Progenitor cell of endocrine pancreas (in vitro differentiated cells): ENCODE measurements at regions not wholly inside any gene's neighbourhood (a gene's known extent, or its start where the extent isn't known, plus 50 kb on each side); places are given as distances from the start of the nearest gene placed in this dataset.

Experiments
- DNase-seq: peaks from one replicate; pipeline ENCODE4 v3.0.0; 2021; ENCODE audit warnings: low spot score; ENCODE audit not compliant: unreplicated experiment
- H3K27ac Mint-ChIP-seq: 2 replicates; pipeline ENCODE4 v1.8.0; 2021; ENCODE audit warnings: mild to moderate bottlenecking, moderate library complexity, mixed read lengths
- H3K27me3 Mint-ChIP-seq: 2 replicates; pipeline ENCODE4 v1.8.0; 2021; ENCODE audit warnings: mixed read lengths
- H3K36me3 Mint-ChIP-seq: 2 replicates; pipeline ENCODE4 v1.8.0; 2022; ENCODE audit warnings: mixed read lengths; ENCODE audit not compliant: insufficient read depth
- H3K4me1 Mint-ChIP-seq: 2 replicates; pipeline ENCODE4 v1.8.0; 2021; ENCODE audit warnings: low read depth, mixed read lengths
- H3K4me3 Mint-ChIP-seq: 2 replicates; pipeline ENCODE4 v1.8.0; 2021; ENCODE audit warnings: low read depth, mild to moderate bottlenecking, moderate library complexity, mixed read lengths
- H3K9me3 Mint-ChIP-seq: 2 replicates; pipeline ENCODE4 v1.8.0; 2021; ENCODE audit warnings: low read depth, mixed read lengths
- TF ChIP-seq, protein P1 (sequence below): fragments of 200-600 bp; sonication (generic); IDR thresholded peaks from one replicate; pipeline ENCODE4 v1.5.0; 2021; ENCODE audit warnings: antibody characterized with exemption, mild to moderate bottlenecking; ENCODE audit not compliant: unreplicated experiment

DNA sequence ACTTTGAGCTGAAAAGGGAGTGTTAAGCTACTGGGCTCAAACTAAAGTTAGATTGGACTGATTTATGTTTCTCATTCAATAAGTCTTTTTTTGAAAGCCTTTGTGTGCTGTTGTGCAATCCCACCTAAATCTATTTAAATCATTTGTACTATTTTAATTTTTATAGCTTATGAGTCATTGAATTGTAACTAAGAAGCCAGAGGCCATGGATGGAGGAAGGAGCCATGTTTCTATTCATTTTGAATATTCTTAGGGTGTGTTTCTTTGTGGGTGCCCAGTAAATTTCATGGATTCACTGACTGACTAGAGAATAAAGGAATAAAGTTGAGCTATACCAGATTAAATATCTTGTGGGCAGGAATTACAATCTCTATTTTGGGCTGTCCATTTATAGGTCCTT, 238.5 kb downstream of the KIF4B start:
- Mint-ChIP-seq H3K36me3 (no peaks in the 10 kb centered on the region), H3K9me3 (no peaks in the 10 kb centered on the region), H3K4me3 (no peak overlapping the region), H3K27me3 (no peaks in the 10 kb centered on the region), H3K4me1 (no peaks in the 10 kb centered on the region), H3K27ac (no peak overlapping the region)
- DNase-seq, result no peak
- TF ChIP-seq, protein P1, sequence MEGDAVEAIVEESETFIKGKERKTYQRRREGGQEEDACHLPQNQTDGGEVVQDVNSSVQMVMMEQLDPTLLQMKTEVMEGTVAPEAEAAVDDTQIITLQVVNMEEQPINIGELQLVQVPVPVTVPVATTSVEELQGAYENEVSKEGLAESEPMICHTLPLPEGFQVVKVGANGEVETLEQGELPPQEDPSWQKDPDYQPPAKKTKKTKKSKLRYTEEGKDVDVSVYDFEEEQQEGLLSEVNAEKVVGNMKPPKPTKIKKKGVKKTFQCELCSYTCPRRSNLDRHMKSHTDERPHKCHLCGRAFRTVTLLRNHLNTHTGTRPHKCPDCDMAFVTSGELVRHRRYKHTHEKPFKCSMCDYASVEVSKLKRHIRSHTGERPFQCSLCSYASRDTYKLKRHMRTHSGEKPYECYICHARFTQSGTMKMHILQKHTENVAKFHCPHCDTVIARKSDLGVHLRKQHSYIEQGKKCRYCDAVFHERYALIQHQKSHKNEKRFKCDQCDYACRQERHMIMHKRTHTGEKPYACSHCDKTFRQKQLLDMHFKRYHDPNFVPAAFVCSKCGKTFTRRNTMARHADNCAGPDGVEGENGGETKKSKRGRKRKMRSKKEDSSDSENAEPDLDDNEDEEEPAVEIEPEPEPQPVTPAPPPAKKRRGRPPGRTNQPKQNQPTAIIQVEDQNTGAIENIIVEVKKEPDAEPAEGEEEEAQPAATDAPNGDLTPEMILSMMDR, result no peak

DNA sequence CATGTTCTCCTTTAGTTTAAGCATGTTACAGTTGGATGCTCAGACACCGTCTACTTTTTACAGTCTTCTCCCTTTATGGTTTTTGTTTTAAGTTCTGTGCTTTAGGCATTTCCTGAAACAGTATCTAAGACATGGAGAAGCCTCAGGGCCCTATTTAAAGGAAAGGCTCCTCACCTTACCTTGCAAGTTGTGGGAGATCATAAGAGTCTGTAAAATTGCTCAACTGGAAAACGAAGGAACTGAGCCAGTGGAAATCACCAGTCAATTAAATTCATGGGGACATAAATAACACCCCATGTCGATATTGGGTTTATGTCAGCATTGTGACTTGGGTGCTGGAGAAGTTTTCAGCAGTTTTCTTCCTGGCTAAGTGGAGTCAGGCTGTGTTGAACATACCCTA, 239.2 kb downstream of the KIF4B start:
- Mint-ChIP-seq H3K27ac (no peak overlapping the region), H3K4me1 (no peaks in the 10 kb centered on the region), H3K27me3 (no peaks in the 10 kb centered on the region), H3K36me3 (no peaks in the 10 kb centered on the region), H3K4me3 (no peak overlapping the region), H3K9me3 (no peaks in the 10 kb centered on the region)
- TF ChIP-seq, protein P1, result no peak
- DNase-seq, result no peak

DNA sequence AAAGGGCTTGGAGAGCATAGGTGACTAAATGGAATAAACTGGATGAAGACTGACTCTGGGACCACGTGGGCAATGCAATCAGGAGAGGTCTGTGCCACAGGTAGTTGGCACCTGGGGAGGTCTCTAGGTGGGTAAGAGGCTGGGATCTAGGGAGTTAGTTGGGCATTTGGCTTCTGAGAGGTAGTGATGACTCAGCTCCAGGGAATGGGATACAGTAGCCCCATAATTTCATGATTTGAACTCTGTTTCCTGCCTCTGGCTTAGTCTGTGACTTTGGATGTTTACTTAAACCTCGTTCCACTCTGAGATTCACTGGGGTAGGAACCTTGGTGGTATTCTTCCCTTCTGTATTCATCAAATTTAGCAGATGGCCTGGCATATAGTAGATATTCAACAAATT, 240.8 kb downstream of the KIF4B start:
- no peak overlapping the region for H3K4me3 Mint-ChIP-seq
- no peaks in the 10 kb centered on the region for H3K27me3 Mint-ChIP-seq
- H3K36me3 Mint-ChIP-seq, result no peaks in the 10 kb centered on the region
- TF ChIP-seq, protein P1, result no peak
- no peak for DNase-seq
- no peaks in the 10 kb centered on the region for H3K9me3 Mint-ChIP-seq
- no peaks in the 10 kb centered on the region for H3K4me1 Mint-ChIP-seq
- H3K27ac Mint-ChIP-seq, result no peak overlapping the region

DNA sequence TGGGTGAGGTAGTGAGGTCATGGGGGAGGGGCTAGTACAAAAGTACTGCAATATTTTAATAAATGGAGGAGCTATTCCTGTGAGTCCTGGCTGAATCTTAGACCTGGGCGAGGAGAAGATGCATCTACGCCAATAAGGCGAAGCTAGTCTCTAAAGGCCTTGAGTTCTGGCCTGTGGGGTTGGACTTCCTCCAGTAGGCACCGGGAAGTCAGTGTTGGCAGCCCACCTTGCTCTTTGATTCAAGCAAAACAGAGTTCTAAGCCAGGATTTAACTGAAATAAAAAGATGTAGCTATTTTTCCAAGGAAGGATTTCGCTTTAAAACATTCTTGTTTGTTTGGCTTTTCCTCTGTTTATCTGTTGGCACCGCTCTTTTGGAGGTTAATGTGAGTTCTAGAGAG, 244.6 kb downstream of the KIF4B start:
- H3K9me3 Mint-ChIP-seq, result no peaks in the 10 kb centered on the region
- no peaks in the 10 kb centered on the region for H3K36me3 Mint-ChIP-seq
- no peak overlapping the region for H3K27ac Mint-ChIP-seq
- DNase-seq, result no peak
- H3K27me3 Mint-ChIP-seq, result no peaks in the 10 kb centered on the region
- no peaks in the 10 kb centered on the region for H3K4me1 Mint-ChIP-seq
- no peak overlapping the region for H3K4me3 Mint-ChIP-seq
- TF ChIP-seq, protein P1, result no peak

DNA sequence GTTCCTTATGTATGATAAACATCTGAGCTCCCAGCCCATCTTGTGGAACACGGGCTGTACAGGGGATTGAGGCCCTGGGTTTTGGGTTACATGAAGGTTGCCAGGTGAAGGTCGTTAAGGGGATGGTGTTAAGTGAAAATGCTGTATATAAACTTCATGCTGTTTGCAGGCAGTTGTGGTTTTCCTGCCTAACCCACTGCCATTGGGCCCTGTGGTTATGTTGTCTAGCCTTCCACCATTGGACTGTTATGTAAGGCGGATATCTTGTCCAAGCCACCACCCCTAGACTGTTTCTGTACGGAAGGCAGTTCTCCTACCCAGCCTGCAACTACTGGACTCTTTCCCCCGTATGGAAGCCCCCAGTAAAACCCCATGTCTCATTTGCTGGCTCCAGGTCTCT, 246.1 kb downstream of the KIF4B start:
- Mint-ChIP-seq H3K27me3 (no peaks in the 10 kb centered on the region), H3K4me3 (no peak overlapping the region), H3K4me1 (no peaks in the 10 kb centered on the region), H3K27ac (no peak overlapping the region), H3K9me3 (no peaks in the 10 kb centered on the region), H3K36me3 (no peaks in the 10 kb centered on the region)
- TF ChIP-seq, protein P1, result no peak
- DNase-seq, result no peak
